NOMO-1 (cell line): ENCODE measurements at regions not wholly inside any gene's neighbourhood (a gene's known extent, or its start where the extent isn't known, plus 50 kb on each side); places are given as distances from the start of the nearest gene placed in this dataset.
"Not testable (repeated sequence)": the region's sequence is repeated elsewhere in the genome, so short reads cannot be mapped to it uniquely, and the experiment has no call there.

ENCODE experiments used
- DNase-seq, 2 experiments: peaks; one replicate each; lab custom pipeline; 2025; ENCODE audit not compliant: unreplicated experiment in 2 of 2; lab: John Stamatoyannopoulos, UW

GRCh38 chr3:75434276-75434912 is 229.7 kb upstream of the FRG2C start:
- DNase-seq: not testable (repeated sequence)

DNA sequence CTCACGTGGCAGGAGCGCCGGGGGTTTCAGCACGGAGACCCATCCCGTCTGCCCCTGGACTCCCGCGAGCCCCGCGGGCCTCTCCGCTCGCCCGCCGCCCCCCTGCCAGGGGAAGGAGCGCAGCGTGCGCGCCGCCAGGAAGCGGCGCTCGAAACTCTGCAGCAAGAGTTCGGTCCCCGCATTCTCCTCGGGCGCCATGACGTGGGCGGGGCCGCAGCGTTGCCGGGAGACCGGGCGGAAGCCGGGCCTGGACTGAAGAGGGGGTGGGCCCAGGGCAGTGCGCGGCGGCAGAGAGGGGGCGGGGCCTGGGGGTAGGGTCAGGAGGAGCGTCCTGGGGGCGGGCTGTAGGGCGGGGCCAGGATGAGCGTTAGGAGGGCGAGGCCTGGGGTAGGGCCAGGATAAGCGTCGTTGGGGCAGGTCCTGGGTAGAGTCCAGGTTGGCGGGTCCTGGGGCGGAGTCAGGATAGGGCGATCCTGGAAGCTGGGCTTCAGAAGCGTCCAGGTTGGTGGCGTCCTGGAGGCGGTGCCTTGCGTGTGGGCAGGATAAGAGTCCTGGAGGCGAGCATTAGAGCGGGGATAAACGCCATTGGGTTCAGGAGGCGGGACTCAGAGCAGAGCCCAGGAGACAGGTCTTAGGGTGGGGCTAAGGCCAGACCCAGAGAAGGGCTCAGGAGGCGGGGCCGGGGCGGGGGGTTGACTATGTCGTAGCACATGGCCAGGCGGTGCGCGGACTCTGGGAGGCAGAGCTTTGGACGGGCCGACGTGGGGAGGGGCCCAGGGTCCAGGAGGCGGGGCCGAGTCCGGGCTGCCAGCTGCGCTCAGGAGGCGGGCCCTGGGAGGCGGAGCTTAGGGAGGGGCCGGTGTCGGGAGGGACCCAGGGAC is 229.0 kb upstream of the FRG2C start:
- DNase-seq: peak; percentile 96 to 98

DNA sequence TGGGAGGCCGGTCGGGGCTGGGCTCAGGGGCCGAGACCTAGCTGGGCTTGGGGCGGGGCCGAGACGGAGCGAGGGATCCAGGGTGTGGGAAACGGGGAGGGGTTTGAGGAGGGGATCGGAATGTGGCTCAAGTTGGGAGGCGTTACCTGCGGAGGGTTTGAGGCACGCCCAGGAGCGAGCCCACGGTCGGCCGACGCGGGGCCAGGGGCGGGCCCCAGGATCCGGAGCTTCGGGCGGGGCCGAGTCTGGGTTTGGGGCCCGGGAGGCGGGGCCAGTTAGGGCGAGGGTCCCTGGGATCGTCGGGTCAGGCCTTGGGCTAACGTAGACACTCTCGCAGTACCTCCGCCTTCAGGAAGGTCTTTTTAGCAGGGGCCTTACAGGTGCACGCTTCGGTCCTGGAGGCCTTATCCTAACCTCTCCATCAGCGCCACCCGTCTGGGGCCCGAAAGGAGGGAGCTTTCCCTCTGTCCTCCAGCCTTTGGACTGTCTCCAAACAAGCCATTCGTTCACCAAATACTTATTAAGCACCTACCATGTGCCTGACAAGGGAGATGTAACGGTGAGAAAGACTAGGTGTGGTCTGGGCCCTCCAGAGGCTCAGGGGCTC is 228.2 kb upstream of the FRG2C start:
- DNase-seq: peak; percentile 46 to 54

GRCh38 chr3:75440986-75441385 is 223.1 kb upstream of the FRG2C start:
- not testable (repeated sequence) for DNase-seq

GRCh38 chr3:75444634-75445033 is 219.5 kb upstream of the FRG2C start:
- not testable (repeated sequence) for DNase-seq

DNA sequence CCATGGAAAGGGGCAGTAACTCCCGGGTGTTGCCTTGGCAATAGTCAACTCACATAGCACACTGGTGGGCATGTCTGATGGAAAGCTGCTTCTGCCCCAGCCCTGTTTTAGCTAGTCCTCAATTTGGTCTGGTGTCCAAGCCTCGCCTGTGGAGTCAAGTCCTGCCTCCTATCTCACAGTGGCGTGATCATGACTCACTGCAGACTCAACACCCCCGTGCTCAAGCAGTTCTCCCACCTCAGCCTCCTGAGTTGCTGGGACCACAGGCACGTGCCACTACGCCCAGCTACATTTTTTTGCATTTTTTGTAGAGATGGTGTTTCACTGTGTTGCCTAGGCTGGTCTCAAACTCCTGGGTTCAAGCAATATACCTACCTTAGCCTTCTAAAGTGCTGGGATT is 218.9 kb upstream of the FRG2C start:
- not testable (repeated sequence) for DNase-seq

- not testable (repeated sequence) for DNase-seq
Observed at GRCh38 chr3:75446948-75447347, 217.2 kb upstream of the FRG2C start.

DNA sequence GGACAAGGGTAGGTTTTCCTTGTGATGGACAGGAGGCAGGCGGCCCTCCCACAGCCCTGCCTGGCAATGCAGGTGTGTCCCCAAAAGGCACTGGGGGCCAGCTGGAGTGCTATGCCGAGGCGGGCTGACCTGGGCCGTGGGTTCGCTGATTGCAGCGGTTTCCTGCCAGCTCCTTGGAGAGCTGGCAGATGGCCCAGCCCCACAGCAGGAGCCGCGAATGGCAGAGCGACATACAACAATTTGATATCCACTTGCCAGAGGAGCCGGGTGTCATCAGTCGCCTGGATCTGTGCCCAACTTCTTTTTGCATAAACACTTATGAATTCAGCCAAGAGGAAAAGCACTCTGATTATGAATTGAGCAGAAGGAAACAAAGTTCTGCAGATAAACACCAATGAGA is 210.8 kb upstream of the FRG2C start:
- DNase-seq: not testable (repeated sequence)

GRCh38 chr3:75453839-75454238 is 210.3 kb upstream of the FRG2C start:
- DNase-seq: not testable (repeated sequence)

DNA sequence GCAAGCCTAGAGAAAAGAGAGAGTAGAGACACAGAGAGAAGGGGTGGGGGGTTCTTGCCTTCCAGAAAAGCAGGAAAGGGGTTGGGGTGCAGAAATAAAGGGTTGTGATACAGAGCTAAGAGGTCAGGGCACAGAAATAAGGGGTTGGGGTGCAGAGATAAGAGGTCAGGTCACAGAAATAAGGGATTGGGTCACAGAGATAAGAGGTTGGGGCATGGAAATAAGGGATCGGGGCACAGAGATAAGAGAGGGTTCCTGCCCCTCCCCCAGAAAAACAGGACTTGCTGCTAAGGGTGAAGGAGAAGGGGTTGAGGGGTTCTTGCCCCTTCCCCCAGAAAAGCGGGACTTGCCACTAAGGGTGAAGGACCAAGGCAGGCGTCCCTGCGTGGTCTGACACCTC is 189.6 kb upstream of the FRG2C start:
- DNase-seq: not testable (repeated sequence)

- DNase-seq: not testable (repeated sequence)
Observed at GRCh38 chr3:75496600-75496999, 167.5 kb upstream of the FRG2C start.

DNA sequence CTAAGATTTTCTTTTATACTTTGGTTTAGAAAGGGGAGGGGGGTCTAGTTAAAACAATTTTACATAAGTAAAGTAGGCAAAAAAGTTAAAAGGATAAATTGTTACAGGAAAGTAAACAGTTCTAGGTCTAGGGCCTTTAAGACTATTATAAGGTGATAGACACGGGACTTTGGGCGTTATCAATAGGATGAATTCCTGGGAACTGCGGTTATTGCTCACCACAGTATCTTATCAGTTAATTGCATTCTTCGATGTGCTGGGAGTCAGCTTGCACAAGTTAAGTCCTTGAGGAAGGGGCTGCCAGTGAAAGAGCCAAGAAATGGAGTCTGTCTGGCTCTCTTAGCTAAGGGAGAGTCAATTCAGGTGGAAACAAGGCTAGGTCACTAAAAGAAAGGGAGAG is 163.8 kb upstream of the FRG2C start:
- not testable (repeated sequence) for DNase-seq

DNA sequence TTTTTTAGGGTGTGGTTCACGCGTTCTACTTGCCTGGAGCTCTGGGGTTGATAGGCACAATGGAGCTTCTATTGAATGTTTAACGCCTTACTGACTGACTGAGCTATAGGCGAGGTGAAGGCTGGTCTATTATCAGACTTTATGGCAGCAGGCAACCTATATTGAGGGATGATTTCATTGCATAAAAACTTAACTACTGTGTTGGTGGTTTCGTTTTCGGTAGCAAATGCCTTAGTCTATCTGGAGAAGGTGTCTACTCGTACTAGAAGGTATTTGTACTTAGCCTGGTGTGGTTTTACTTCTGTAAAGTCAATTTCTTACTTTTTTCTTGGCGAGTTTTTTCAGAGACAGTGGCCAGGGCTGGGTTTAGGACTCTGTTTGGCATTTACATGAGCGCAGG is 162.0 kb upstream of the FRG2C start:
- not testable (repeated sequence) for DNase-seq

GRCh38 chr3:75502769-75503756 is 161.1 kb upstream of the FRG2C start:
- not testable (repeated sequence) for DNase-seq

- DNase-seq: no peak
Observed at GRCh38 chr3:75506603-75507002, 157.5 kb upstream of the FRG2C start.

GRCh38 chr3:75507956-75508355 is 156.2 kb upstream of the FRG2C start:
- not testable (repeated sequence) for DNase-seq

DNA sequence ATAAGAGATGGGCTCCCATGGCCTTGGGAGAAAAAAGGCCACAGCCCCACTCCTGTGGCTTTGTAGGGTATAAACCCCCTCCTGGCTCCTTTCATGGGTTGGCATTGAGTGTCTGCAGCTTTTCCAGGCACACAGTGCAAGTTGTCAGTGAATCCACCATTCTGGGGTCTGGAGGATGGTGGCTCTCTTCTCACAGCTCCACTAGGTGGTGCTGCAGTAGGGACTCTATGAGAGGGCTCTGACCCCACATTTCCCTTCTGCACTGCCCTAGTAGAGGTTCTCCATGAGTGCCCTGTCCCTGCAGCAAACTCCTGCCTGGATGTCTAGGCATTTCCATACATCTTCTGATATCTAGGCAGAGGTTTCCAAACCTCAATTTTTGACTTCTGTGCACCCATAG is 136.5 kb upstream of the FRG2C start:
- not testable (repeated sequence) for DNase-seq

- DNase-seq: peak in 1 of 2 experiments; percentile 2
Observed at GRCh38 chr3:75552095-75552494, 112.0 kb upstream of the FRG2C start.

DNA sequence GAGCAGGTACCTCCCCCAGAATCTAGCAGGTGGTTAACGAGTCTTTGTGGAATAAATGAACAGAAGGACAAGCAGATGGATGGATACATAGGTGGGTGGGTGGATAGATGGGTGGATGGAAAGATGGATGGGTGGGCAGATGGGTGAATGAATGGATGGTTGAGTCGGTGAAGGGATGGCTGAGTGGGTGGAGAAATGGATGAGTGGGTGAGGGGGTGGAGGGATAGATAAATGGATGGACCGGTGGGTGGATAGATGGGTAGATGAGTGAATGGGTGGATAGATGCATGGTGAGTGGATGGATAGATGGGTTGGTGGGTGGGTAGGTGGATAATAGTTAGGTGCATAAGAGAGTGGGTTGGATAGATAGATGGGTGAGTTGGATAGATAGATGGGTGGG is 99.7 kb upstream of the FRG2C start:
- not testable (repeated sequence) for DNase-seq

GRCh38 chr3:75572303-75572702 is 91.8 kb upstream of the FRG2C start:
- DNase-seq: not testable (repeated sequence)
